ENCODE measurements at regions not wholly inside any gene's neighbourhood (a gene's known extent, or its start where the extent isn't known, plus 50 kb on each side); places are given as distances from the start of the nearest gene placed in this dataset.

GRCh38 chr6:74311431-74311830 lies 615.4 kb downstream of the CD109 start:
- peaks cover 4% of the 10 kb centered on the region for H3K9me3 Mint-ChIP-seq
- no peaks in the 10 kb centered on the region for H3K27me3 Mint-ChIP-seq
- H3K4me3 Mint-ChIP-seq = no peak overlapping the region
- no peak for ATAC-seq
- H3K27ac Mint-ChIP-seq = no peak overlapping the region
- H3K4me1 Mint-ChIP-seq (ENCODE audit: low read depth in 2 of 2) = no peaks in the 10 kb centered on the region
- no peaks in the 10 kb centered on the region for H3K36me3 Mint-ChIP-seq
- no peak for DNase-seq (ENCODE audit: low spot score)

- ATAC-seq (no peak), DNase-seq (ENCODE audit: low spot score) (no peak)
- Mint-ChIP-seq H3K27me3 (no peaks in the 10 kb centered on the region), H3K36me3 (no peaks in the 10 kb centered on the region), H3K4me3 (no peak overlapping the region), H3K9me3 (peaks cover 17% of the 10 kb centered on the region), H3K27ac (no peak overlapping the region), H3K4me1 (ENCODE audit: low read depth in 2 of 2) (no peaks in the 10 kb centered on the region)
Observed at GRCh38 chr6:74289884-74290283, 593.9 kb downstream of the CD109 start.

- DNase-seq (ENCODE audit: low spot score) (no peak), ATAC-seq (no peak)
- peaks cover 18% of the 10 kb centered on the region for H3K9me3 Mint-ChIP-seq
- H3K27ac Mint-ChIP-seq = no peak overlapping the region
- no peaks in the 10 kb centered on the region for H3K27me3 Mint-ChIP-seq
- H3K4me3 Mint-ChIP-seq = no peak overlapping the region
- no peaks in the 10 kb centered on the region for H3K36me3 Mint-ChIP-seq
- H3K4me1 Mint-ChIP-seq (ENCODE audit: low read depth in 2 of 2) = no peaks in the 10 kb centered on the region
Observed at GRCh38 chr6:74287932-74288331, 591.9 kb downstream of the CD109 start.

GRCh38 chr6:74287441-74287840 lies 591.4 kb downstream of the CD109 start:
- H3K27ac Mint-ChIP-seq = no peak overlapping the region
- ATAC-seq (no peak), DNase-seq (ENCODE audit: low spot score) (no peak)
- H3K9me3 Mint-ChIP-seq = peaks cover 18% of the 10 kb centered on the region
- H3K4me1 Mint-ChIP-seq (ENCODE audit: low read depth in 2 of 2) = no peaks in the 10 kb centered on the region
- no peak overlapping the region for H3K4me3 Mint-ChIP-seq
- no peaks in the 10 kb centered on the region for H3K27me3 Mint-ChIP-seq
- H3K36me3 Mint-ChIP-seq = no peaks in the 10 kb centered on the region

DNA sequence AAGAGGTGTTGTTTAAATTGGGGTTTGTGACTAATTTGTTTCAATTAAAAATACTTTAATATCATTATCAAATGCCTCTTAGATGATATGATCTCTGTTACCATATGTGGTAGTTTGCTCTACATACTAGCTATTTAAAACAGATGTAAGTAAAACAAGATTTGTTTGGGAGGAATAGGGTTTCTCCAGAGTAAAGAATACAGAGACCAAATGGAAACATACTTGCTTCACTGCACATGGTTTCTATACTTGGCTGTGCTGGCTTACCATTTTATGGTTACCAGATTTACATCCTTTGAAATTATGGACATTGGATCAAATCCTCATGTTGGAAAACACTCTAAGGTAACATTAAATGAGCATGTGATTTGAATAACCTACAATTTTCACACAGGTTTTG lies 588.3 kb downstream of the CD109 start:
- H3K9me3 Mint-ChIP-seq = peaks cover 24% of the 10 kb centered on the region
- no peak overlapping the region for H3K27ac Mint-ChIP-seq
- H3K4me1 Mint-ChIP-seq (ENCODE audit: low read depth in 2 of 2) = no peaks in the 10 kb centered on the region
- ATAC-seq (no peak), DNase-seq (ENCODE audit: low spot score) (no peak)
- no peak overlapping the region for H3K4me3 Mint-ChIP-seq
- H3K27me3 Mint-ChIP-seq = no peaks in the 10 kb centered on the region
- H3K36me3 Mint-ChIP-seq = no peaks in the 10 kb centered on the region

DNA sequence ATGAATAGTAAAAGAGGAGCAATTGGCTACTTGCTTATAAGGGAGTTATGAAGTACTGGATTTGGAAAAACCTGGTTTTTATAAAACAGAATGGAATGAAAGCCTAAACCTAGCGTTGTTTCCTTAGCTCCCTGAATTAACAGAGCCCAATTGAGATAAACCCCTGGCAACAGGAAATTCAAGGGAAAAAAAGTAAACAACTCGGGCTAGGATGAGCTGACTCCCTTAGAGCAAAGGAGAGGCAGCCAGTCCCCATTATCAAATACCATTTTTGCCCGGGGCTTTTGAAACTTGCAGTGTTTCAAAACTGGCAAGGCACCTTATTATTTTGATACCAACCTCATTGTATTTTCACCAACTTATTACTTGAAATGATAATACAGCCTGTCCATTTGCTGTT lies 587.5 kb downstream of the CD109 start:
- Mint-ChIP-seq H3K27me3 (no peaks in the 10 kb centered on the region), H3K4me1 (ENCODE audit: low read depth in 2 of 2) (no peaks in the 10 kb centered on the region), H3K9me3 (peaks cover 20% of the 10 kb centered on the region), H3K4me3 (no peak overlapping the region), H3K27ac (no peak overlapping the region), H3K36me3 (no peaks in the 10 kb centered on the region)
- no peak for DNase-seq (ENCODE audit: low spot score)
- ATAC-seq = no peak

DNA sequence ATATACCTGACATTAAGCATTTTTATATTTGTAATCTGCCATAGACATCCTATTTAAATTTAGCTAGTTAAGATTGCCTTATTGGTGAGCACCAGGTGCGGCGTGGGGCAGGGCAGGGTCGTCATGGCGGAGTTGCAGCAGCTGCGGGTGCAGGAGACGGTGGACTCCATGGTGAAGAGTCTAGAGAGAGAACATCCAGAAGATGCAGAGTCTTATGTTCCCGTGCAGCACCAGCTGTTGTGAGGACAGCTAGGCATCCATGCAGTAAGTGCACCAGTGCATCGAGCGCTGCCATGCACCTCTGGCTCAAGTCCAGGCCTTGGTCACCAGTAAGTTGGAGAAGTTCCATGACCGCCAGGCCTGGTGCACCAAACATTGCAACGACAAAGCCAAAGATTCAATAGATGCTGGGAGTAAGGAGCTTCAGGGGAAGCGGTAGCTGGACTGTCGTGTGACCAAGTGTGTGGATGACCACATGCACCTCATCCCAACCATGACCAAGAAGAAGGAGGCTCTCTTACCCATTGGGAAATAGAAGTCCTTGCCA lies 586.2 kb downstream of the CD109 start:
- Mint-ChIP-seq H3K4me3 (no peak overlapping the region), H3K9me3 (peaks cover 14% of the 10 kb centered on the region)

DNA sequence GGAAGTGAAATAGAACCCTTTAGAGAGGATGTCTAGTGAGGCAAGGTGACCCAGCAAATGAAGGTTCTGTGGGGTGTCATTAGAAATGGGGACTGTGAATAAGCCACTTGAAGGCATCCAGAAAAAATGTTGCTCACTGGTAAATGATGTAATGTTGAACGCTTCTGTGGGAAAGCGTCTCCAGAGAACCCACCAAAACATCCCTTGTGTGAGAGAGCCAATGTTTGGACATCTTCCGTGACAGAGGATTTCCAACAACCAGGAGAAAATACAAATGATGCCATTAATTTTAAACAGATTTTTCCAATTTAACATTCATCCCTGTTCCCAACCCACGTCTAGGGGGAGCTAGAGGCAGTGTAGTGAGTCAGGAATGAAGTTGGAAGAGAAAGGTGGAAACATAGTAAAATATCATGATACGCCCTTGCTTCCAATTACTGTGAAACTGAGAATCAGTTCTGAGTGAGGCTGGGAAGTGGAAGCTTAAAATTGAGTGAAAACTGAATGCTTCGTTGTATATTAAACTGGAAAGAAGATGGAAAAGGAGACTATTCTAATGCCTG lies 584.2 kb downstream of the CD109 start:
- Mint-ChIP-seq H3K4me1 (ENCODE audit: low read depth in 2 of 2) (no peaks in the 10 kb centered on the region), H3K4me3 (no peak overlapping the region), H3K27ac (no peak overlapping the region), H3K27me3 (no peaks in the 10 kb centered on the region), H3K9me3 (peaks cover 9% of the 10 kb centered on the region), H3K36me3 (no peaks in the 10 kb centered on the region)
- no peak for ATAC-seq
- DNase-seq (ENCODE audit: low spot score) = no peak

More for the DNA sequence above, 586.2 kb downstream of the CD109 start:
- Mint-ChIP-seq H3K36me3 (no peaks in the 10 kb centered on the region), H3K27ac (no peak overlapping the region), H3K4me1 (ENCODE audit: low read depth in 2 of 2) (no peaks in the 10 kb centered on the region), H3K27me3 (no peaks in the 10 kb centered on the region)
- DNase-seq (ENCODE audit: low spot score) (no peak), ATAC-seq (no peak)

DNA sequence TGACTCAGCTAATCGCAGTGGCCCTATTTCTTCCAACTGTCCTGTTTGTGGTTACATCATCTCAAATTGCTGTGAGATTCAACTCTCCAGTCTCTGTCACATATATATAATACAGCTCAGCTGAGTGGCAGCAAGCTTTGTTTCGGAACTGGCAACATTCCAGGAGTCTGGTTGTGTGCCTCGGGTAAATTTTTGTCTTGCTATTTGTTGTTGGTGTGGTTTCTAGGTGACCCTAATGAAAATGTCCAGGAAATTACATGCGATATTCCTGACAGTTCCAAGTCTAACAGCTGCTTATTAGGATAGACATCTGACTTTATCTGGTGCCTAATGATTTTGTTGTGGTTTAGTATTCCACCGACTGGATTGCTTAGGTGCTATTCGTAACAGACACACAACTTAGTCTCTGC lies 581.8 kb downstream of the CD109 start:
- Mint-ChIP-seq H3K4me3 (no peak overlapping the region), H3K4me1 (ENCODE audit: low read depth in 2 of 2) (no peaks in the 10 kb centered on the region), H3K9me3 (peaks cover 9% of the 10 kb centered on the region), H3K27me3 (no peaks in the 10 kb centered on the region), H3K27ac (no peak overlapping the region), H3K36me3 (no peaks in the 10 kb centered on the region)
- ATAC-seq (no peak), DNase-seq (ENCODE audit: low spot score) (no peak)

DNA sequence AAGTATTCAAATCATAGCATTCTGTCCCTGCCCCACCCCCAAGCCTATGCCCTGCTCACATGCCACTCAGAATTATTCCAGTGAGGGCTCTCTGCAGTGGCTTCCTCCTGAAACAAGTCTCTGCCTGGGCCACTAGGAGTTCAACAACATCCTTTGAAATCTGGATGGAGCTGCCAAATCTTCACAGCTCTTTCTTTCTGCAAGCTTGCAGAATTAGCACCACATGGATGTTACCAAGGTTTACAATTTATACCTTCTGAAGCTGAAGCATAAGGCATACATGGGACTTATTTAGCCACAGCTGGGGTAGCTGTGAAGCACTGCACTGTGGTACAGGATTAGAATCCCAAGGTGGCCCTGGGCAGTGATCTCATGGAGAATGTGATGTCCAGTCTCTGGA lies 577.5 kb downstream of the CD109 start:
- Mint-ChIP-seq H3K4me3 (no peak overlapping the region), H3K36me3 (no peaks in the 10 kb centered on the region), H3K9me3 (peaks cover 6% of the 10 kb centered on the region), H3K27ac (no peak overlapping the region), H3K27me3 (no peaks in the 10 kb centered on the region), H3K4me1 (ENCODE audit: low read depth in 2 of 2) (no peaks in the 10 kb centered on the region)
- ATAC-seq (no peak), DNase-seq (ENCODE audit: low spot score) (no peak)

GRCh38 chr6:74269600-74269858 lies 573.5 kb downstream of the CD109 start:
- no peak overlapping the region for H3K27ac Mint-ChIP-seq
- DNase-seq (ENCODE audit: low spot score) (no peak), ATAC-seq (no peak)
- no peaks in the 10 kb centered on the region for H3K27me3 Mint-ChIP-seq
- H3K36me3 Mint-ChIP-seq = no peaks in the 10 kb centered on the region
- no peaks in the 10 kb centered on the region for H3K4me1 Mint-ChIP-seq (ENCODE audit: low read depth in 2 of 2)
- peaks cover 11% of the 10 kb centered on the region for H3K9me3 Mint-ChIP-seq
- no peak overlapping the region for H3K4me3 Mint-ChIP-seq

GRCh38 chr6:74268815-74269599 lies 573.0 kb downstream of the CD109 start:
- H3K4me1 Mint-ChIP-seq (ENCODE audit: low read depth in 2 of 2) = no peaks in the 10 kb centered on the region
- H3K4me3 Mint-ChIP-seq = no peak overlapping the region
- DNase-seq (ENCODE audit: low spot score) (no peak), ATAC-seq (no peak)
- H3K27me3 Mint-ChIP-seq = no peaks in the 10 kb centered on the region
- H3K36me3 Mint-ChIP-seq = no peaks in the 10 kb centered on the region
- H3K27ac Mint-ChIP-seq = no peak overlapping the region
- H3K9me3 Mint-ChIP-seq = peaks cover 13% of the 10 kb centered on the region

- no peak for ATAC-seq
- H3K36me3 Mint-ChIP-seq = no peaks in the 10 kb centered on the region
Observed at GRCh38 chr6:74259981-74260380, 564.0 kb downstream of the CD109 start.

GRCh38 chr6:74256781-74257180 lies 560.8 kb downstream of the CD109 start:
- H3K36me3 Mint-ChIP-seq = no peaks in the 10 kb centered on the region
- H3K4me1 Mint-ChIP-seq (ENCODE audit: low read depth in 2 of 2) = no peaks in the 10 kb centered on the region
- H3K27ac Mint-ChIP-seq = no peak overlapping the region
- no peaks in the 10 kb centered on the region for H3K27me3 Mint-ChIP-seq
- no peak for ATAC-seq
- H3K4me3 Mint-ChIP-seq = no peak overlapping the region
- peaks cover 4% of the 10 kb centered on the region for H3K9me3 Mint-ChIP-seq
- DNase-seq (ENCODE audit: low spot score) = no peak

More at GRCh38 chr6:74259981-74260380, 564.0 kb downstream of the CD109 start:
- Mint-ChIP-seq H3K27me3 (no peaks in the 10 kb centered on the region), H3K4me3 (no peak overlapping the region), H3K9me3 (peaks cover 5% of the 10 kb centered on the region), H3K27ac (no peak overlapping the region), H3K4me1 (ENCODE audit: low read depth in 2 of 2) (no peaks in the 10 kb centered on the region)
- DNase-seq (ENCODE audit: low spot score) = no peak

GRCh38 chr6:74256381-74256780 lies 560.4 kb downstream of the CD109 start:
- no peak for DNase-seq (ENCODE audit: low spot score)
- H3K27ac Mint-ChIP-seq = no peak overlapping the region
- no peaks in the 10 kb centered on the region for H3K36me3 Mint-ChIP-seq
- no peaks in the 10 kb centered on the region for H3K27me3 Mint-ChIP-seq
- peaks cover 4% of the 10 kb centered on the region for H3K9me3 Mint-ChIP-seq
- no peak for ATAC-seq
- no peaks in the 10 kb centered on the region for H3K4me1 Mint-ChIP-seq (ENCODE audit: low read depth in 2 of 2)
- H3K4me3 Mint-ChIP-seq = no peak overlapping the region

Data from natural killer cell treated with Interleukin-12 subunit alpha and Interleukin-12 subunit beta and Interleukin-15 and Interleukin-18, amount 100 ng/mL, for 72 hours (primary cell).